Neural progenitor cell (in vitro differentiated cells): ENCODE measurements at regions not wholly inside any gene's neighbourhood (a gene's known extent, or its start where the extent isn't known, plus 50 kb on each side); places are given as distances from the start of the nearest gene placed in this dataset.
"Not testable (repeated sequence)": the region's sequence is repeated elsewhere in the genome, so short reads cannot be mapped to it uniquely, and the experiment has no call there.

ENCODE experiments used
- DNase-seq: peaks from one replicate; pipeline ENCODE4 v3.0.0-alpha.2; 2016; ENCODE audit warnings: low spot score
- H2AFZ ChIP-seq: fragments of 200-600 bp; sonication (generic); replicated peaks from 2 replicates; pipeline ENCODE4 v1.6.1; 2016; ENCODE audit warnings: antibody characterized with exemption
- H3F3A ChIP-seq: fragments of 200-600 bp; sonication (generic); 2 replicates; pipeline ENCODE4 v1.6.1; 2016; ENCODE audit warnings: antibody characterized with exemption, low read depth
- H3K27ac ChIP-seq: fragments of 200-600 bp; sonication (generic); 2 replicates; pipeline ENCODE4 v1.5.1; 2016; ENCODE audit warnings: mild to moderate bottlenecking
- H3K27me3 ChIP-seq: fragments of 200-600 bp; sonication (generic); 2 replicates; pipeline ENCODE4 v1.6.1; 2016; ENCODE audit warnings: mild to moderate bottlenecking, moderate library complexity
- H3K36me3 ChIP-seq: fragments of 200-600 bp; sonication (generic); 2 replicates; pipeline ENCODE4 v1.5.1; 2016
- H3K4me1 ChIP-seq: fragments of 200-600 bp; sonication (generic); 2 replicates; pipeline ENCODE4 v1.6.1; 2016; ENCODE audit warnings: mixed run types
- H3K4me2 ChIP-seq: fragments of 200-600 bp; sonication (generic); 2 replicates; pipeline ENCODE4 v1.6.1; 2016
- H3K4me3 ChIP-seq: fragments of 200-600 bp; sonication (generic); 2 replicates; pipeline ENCODE4 v1.5.1; 2016
- H3K79me2 ChIP-seq: fragments of 200-600 bp; sonication (generic); 2 replicates; pipeline ENCODE4 v1.6.1; 2016; ENCODE audit warnings: low read depth
- H3K9ac ChIP-seq: fragments of 200-600 bp; sonication (generic); 2 replicates; pipeline ENCODE4 v1.6.1; 2016
- H3K9me3 ChIP-seq: fragments of 200-600 bp; sonication (generic); 2 replicates; pipeline ENCODE4 v1.5.1; 2016; ENCODE audit warnings: low read depth
- H4K20me1 ChIP-seq: fragments of 200-600 bp; sonication (generic); 2 replicates; pipeline ENCODE4 v1.6.1; 2016; ENCODE audit warnings: low read depth
- H3K27ac Mint-ChIP-seq: 3 replicates; pipeline ENCODE4 v1.8.0; 2021; ENCODE audit warnings: mixed read lengths
- H3K27me3 Mint-ChIP-seq: 2 replicates; pipeline ENCODE4 v1.8.0; 2022; ENCODE audit warnings: low read depth, mild to moderate bottlenecking, inconsistent platforms, moderate library complexity, mixed read lengths; ENCODE audit not compliant: insufficient read depth
- H3K36me3 Mint-ChIP-seq: 3 replicates; pipeline ENCODE4 v1.8.0; 2021; ENCODE audit warnings: mixed read lengths
- H3K4me1 Mint-ChIP-seq: 3 replicates; pipeline ENCODE4 v1.8.0; 2021; ENCODE audit warnings: mixed read lengths
- H3K4me3 Mint-ChIP-seq: 3 replicates; pipeline ENCODE4 v1.8.0; 2021; ENCODE audit warnings: mild to moderate bottlenecking, moderate library complexity, mixed read lengths
- H3K9me3 Mint-ChIP-seq: 3 replicates; pipeline ENCODE4 v1.8.0; 2020; ENCODE audit warnings: mixed read lengths
- EZH2 ChIP-seq: fragments of 200-600 bp; sonication (generic); IDR thresholded peaks from 2 replicates; pipeline ENCODE4 v1.6.1; 2017; ENCODE audit warnings: antibody characterized with exemption, mild to moderate bottlenecking, moderate library complexity
- EZH2phosphoT487 ChIP-seq: fragments of 200-600 bp; sonication (generic); IDR thresholded peaks from 2 replicates; pipeline ENCODE4 v1.6.1; 2017; ENCODE audit warnings: antibody characterized with exemption
- TF ChIP-seq, protein P1 (sequence below): fragments of 200-600 bp; sonication (generic); IDR thresholded peaks from 2 replicates; pipeline ENCODE4 v1.5.1; 2017; ENCODE audit warnings: antibody characterized with exemption, mild to moderate bottlenecking

DNA sequence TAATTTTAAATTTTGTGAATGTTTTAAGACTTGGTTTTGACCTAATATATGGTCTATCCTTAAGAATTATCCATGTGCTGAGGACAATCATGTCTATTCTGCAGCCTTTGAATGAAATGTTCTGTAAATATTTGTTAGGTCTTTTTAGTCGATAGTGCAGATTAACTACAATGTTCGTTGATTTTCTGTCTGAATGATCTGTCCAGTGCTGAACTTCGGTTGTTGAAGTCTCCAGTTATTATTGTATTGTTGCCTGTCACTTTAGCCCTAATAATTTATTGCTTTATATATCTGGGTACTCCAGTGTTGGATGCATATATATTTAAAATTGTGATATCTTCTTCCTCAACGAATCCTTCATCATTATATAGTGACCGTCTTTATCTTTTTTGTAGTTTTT is 218.3 kb upstream of the ZC4H2 start:
- Histone ChIP-seq H3K4me2 (no peak overlapping the region), H3K27ac (no peak overlapping the region), H4K20me1 (no peaks in the 10 kb centered on the region), H3K27me3 (no peaks in the 10 kb centered on the region), H3K9me3 (peaks cover 7% of the 10 kb centered on the region), H3K4me3 (no peak overlapping the region), H3K36me3 (no peaks in the 10 kb centered on the region), H2AFZ (no peak overlapping the region), H3K4me1 (peaks cover 14% of the 10 kb centered on the region), H3F3A (peaks cover 14% of the 10 kb centered on the region), H3K79me2 (no peaks in the 10 kb centered on the region), H3K9ac (no peak overlapping the region)
- peaks cover 4% of the 10 kb centered on the region for H3K9me3 Mint-ChIP-seq
- no peaks in the 10 kb centered on the region for H3K36me3 Mint-ChIP-seq
- TF ChIP-seq EZH2phosphoT487 (no peak), EZH2 (no peak)
- DNase-seq = no peak
- H3K4me3 Mint-ChIP-seq = no peak overlapping the region
- H3K27me3 Mint-ChIP-seq = no peaks in the 10 kb centered on the region
- H3K27ac Mint-ChIP-seq = no peak overlapping the region
- H3K4me1 Mint-ChIP-seq = peaks cover 11% of the 10 kb centered on the region

DNA sequence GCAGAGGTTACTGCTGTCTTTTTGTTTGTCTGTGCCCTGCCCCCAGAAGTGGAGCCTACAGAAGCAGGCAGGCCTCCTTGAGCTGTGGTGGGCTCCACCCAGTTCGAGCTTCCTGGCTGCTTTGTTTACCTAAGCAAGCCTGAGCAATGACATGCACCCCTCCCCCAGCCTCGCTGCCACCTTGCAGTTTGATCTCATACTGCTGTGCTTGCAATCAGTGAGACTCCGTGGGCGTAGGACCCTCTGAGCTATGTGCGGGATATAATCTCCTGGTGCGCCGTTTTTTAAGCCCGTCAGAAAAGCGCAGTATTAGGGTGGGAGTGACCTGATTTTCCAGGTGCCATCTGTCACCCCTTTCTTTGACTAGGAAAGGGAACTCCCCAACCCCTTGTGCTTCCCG is 187.1 kb upstream of the ZC4H2 start:
- not testable (repeated sequence) for H3F3A ChIP-seq, H3K4me1 ChIP-seq, H3K4me2 ChIP-seq, H3K27ac Mint-ChIP-seq, H3K27ac ChIP-seq, H3K27me3 Mint-ChIP-seq, H3K36me3 Mint-ChIP-seq, H2AFZ ChIP-seq, H4K20me1 ChIP-seq, DNase-seq, H3K4me3 Mint-ChIP-seq, H3K27me3 ChIP-seq, H3K36me3 ChIP-seq, H3K4me3 ChIP-seq, H3K9ac ChIP-seq, H3K79me2 ChIP-seq, H3K4me1 Mint-ChIP-seq
- H3K9me3 ChIP-seq = peaks cover 15% of the 10 kb centered on the region
- peaks cover 55% of the 10 kb centered on the region for H3K9me3 Mint-ChIP-seq

GRCh38 chrX:65148232-65148631 is 172.0 kb upstream of the ZC4H2 start:
- no peak for DNase-seq
- Histone ChIP-seq H2AFZ (no peak overlapping the region), H3K27ac (no peak overlapping the region), H3K36me3 (no peaks in the 10 kb centered on the region), H4K20me1 (no peaks in the 10 kb centered on the region), H3K4me2 (no peak overlapping the region), H3K9me3 (peaks cover 3% of the 10 kb centered on the region), H3K4me1 (no peaks in the 10 kb centered on the region), H3F3A (no peaks in the 10 kb centered on the region), H3K27me3 (no peaks in the 10 kb centered on the region), H3K9ac (no peak overlapping the region), H3K4me3 (no peak overlapping the region), H3K79me2 (no peaks in the 10 kb centered on the region)
- Mint-ChIP-seq H3K27me3 (no peaks in the 10 kb centered on the region), H3K27ac (no peak overlapping the region), H3K4me3 (no peak overlapping the region), H3K4me1 (no peaks in the 10 kb centered on the region), H3K36me3 (peaks cover 2% of the 10 kb centered on the region), H3K9me3 (peaks cover 38% of the 10 kb centered on the region)
- TF ChIP-seq EZH2 (no peak), EZH2phosphoT487 (no peak)
- TF ChIP-seq, protein P1, sequence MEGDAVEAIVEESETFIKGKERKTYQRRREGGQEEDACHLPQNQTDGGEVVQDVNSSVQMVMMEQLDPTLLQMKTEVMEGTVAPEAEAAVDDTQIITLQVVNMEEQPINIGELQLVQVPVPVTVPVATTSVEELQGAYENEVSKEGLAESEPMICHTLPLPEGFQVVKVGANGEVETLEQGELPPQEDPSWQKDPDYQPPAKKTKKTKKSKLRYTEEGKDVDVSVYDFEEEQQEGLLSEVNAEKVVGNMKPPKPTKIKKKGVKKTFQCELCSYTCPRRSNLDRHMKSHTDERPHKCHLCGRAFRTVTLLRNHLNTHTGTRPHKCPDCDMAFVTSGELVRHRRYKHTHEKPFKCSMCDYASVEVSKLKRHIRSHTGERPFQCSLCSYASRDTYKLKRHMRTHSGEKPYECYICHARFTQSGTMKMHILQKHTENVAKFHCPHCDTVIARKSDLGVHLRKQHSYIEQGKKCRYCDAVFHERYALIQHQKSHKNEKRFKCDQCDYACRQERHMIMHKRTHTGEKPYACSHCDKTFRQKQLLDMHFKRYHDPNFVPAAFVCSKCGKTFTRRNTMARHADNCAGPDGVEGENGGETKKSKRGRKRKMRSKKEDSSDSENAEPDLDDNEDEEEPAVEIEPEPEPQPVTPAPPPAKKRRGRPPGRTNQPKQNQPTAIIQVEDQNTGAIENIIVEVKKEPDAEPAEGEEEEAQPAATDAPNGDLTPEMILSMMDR = no peak

- H3F3A ChIP-seq = no peaks in the 10 kb centered on the region
- no peak overlapping the region for H3K27ac Mint-ChIP-seq
- H3K9me3 Mint-ChIP-seq = peaks cover 25% of the 10 kb centered on the region
- H3K27ac ChIP-seq = peak overlapping the region; percentile 25
- no peak overlapping the region for H3K9ac ChIP-seq
- no peak overlapping the region for H2AFZ ChIP-seq
- TF ChIP-seq EZH2phosphoT487 (no peak), EZH2 (no peak)
- TF ChIP-seq, protein P1 = no peak
- H3K4me1 Mint-ChIP-seq = no peaks in the 10 kb centered on the region
- no peaks in the 10 kb centered on the region for H3K36me3 Mint-ChIP-seq
- H3K4me3 ChIP-seq = no peak overlapping the region
- H4K20me1 ChIP-seq = no peaks in the 10 kb centered on the region
- peak; percentile 56 for DNase-seq
- no peaks in the 10 kb centered on the region for H3K27me3 Mint-ChIP-seq
- no peak overlapping the region for H3K4me2 ChIP-seq
- H3K36me3 ChIP-seq = peaks cover 4% of the 10 kb centered on the region
- no peaks in the 10 kb centered on the region for H3K4me1 ChIP-seq
- no peaks in the 10 kb centered on the region for H3K79me2 ChIP-seq
- H3K9me3 ChIP-seq = peaks cover 27% of the 10 kb centered on the region
- H3K4me3 Mint-ChIP-seq = no peak overlapping the region
- no peaks in the 10 kb centered on the region for H3K27me3 ChIP-seq
Observed at GRCh38 chrX:65136424-65136823, 160.2 kb upstream of the ZC4H2 start.
